GM18867 (cell line): ENCODE measurements at regions not wholly inside any gene's neighbourhood (a gene's known extent, or its start where the extent isn't known, plus 50 kb on each side); places are given as distances from the start of the nearest gene placed in this dataset.

Experiments
- ATAC-seq: cut with Tn5 transposase; IDR thresholded peaks from one replicate; pipeline ENCODE4 v1.9.1; 2021; ENCODE audit warnings: mild to moderate bottlenecking, moderate library complexity; ENCODE audit not compliant: unreplicated experiment

DNA sequence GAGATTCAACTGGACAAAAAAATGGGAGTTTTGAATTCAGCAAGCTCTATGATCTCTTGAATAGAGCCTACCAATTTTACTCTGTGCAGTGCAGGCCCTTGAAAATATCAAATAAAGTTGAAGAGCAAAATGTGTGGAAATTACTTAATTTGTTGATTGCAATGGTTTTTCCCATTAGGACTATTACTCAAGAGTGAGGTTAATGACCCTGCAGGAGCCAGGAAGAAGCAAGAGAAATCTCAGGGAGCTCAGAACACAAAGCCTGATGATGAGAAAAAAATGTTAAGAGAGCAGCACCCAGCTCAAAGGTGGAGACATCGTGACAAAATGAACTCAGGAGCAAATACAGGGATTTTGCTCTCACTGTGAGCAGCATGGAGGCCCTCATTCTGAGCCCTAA is 337.6 kb upstream of the TRIB2 start:
- no peak for ATAC-seq

GRCh38 chr2:12381543-12382325 is 335.0 kb upstream of the TRIB2 start:
- ATAC-seq = no peak

- ATAC-seq = no peak
Observed at GRCh38 chr2:12382366-12382765, 334.4 kb upstream of the TRIB2 start.

DNA sequence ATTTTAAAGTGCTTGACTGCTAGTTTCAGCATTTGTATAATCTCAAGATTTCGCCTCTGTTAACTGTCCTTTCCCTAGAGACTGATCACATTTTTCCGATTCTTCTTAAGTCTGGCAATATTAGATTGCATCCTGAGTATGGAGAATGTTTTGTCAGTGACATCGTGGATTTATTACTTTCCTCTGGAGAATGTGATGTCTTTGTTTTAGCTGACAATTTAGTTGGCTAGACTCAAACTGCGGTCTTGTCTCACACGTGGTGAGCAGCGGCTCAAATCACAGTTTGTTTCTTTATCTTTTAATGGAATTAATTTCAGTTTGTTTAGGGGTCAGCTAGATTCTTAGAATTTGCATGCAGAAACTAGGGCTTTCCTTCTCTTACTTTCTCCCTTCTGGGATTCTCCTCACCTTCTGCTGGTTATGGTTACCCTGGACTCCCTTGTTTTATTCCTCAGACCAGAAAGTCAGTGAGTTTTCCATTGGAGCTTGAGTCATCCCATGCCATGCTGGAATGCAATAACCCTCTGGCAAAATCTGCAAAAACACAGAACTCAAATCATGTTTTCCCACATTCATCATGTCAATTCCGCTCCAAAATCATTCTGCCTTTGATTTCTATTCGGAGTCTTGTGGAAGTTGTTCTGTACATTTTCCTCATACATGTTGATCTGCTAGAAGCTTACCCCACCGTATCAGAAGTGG is 327.2 kb upstream of the TRIB2 start:
- no peak for ATAC-seq

GRCh38 chr2:12391116-12391515 is 325.6 kb upstream of the TRIB2 start:
- no peak for ATAC-seq

DNA sequence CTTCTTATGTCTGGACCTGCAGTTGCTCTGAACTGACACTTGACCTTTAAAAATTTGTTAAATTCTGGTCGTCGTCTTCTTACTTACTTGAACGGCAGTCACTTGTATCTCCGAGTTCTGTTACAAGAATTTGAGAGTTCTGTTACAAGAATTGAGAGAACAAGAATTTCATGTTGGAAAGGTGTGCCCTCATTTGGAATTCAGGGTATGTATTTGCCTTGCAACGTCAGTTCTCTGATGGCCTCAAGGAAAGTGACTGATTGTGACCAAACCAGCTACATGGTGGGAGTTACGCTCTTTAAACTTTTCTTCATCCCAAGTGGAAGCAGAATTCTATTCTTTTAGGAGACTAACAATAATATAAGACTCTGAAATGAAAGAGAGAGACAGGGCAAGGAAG is 320.0 kb upstream of the TRIB2 start:
- ATAC-seq = no peak

DNA sequence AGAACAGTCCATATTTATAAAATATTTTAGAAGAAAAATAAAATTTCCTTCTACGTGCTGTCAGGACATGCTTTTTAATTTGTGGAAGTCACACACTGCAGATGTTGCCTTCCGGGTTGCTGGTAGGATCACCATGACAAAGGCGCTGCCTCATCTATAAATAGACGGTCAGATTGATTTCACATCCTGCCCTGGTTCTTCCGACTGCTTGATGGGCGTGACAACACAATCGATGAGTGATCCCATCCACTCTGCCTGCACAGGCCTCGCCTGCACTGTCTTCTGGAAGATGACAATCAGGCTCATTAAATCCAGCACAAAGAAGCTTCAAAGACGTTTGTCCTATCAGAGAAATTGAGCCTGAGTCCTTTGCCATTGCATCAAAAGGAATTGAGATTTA is 318.9 kb upstream of the TRIB2 start:
- ATAC-seq = peak; percentile 84

DNA sequence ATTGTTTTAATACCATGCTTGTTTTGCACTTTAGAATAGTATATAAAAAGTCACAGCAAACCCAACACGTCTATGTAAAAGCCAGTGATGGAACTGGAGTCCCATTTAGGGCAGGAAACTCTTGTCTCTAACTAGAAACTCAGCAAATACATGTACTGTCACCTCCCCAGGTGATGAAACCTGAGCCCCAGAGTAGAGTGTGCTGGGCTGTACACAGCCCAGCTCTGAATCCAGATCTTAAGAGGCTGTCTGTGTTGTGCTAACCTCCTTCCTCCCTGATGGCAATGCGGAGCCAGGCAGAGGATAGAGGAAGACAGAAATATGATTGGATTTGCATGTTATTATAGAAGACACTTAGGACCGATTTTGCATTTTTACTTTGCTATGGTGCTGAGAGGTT is 317.5 kb upstream of the TRIB2 start:
- no peak for ATAC-seq

GRCh38 chr2:12400543-12400942 is 316.2 kb upstream of the TRIB2 start:
- no peak for ATAC-seq

- no peak for ATAC-seq
Observed at GRCh38 chr2:12402440-12403139, 314.1 kb upstream of the TRIB2 start.

- ATAC-seq = no peak
Observed at GRCh38 chr2:12404497-12404896, 312.2 kb upstream of the TRIB2 start.

DNA sequence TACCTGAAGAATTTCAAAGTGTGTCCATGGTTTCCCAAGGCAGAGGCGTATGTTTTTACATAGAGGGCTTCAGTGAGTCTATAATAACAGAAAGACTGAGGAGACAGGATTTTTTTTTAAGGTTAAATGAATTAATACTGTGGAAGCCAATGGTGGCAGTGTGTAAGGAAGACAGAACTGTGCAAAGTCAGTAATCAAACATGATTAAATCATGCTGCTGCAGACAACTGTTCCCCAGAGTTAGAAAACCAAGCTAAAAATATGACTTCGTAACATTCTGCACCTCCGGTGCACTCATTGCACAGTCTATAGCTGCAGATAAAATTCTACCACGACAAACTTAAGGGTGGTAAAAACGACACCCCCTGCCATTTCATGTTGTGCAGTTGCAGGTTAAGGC is 309.6 kb upstream of the TRIB2 start:
- no peak for ATAC-seq

GRCh38 chr2:12412898-12413305 is 303.8 kb upstream of the TRIB2 start:
- peak; percentile 88 for ATAC-seq

GRCh38 chr2:12415536-12415935 is 301.2 kb upstream of the TRIB2 start:
- no peak for ATAC-seq

GRCh38 chr2:12416600-12416999 is 300.1 kb upstream of the TRIB2 start:
- ATAC-seq = peak; percentile 38

GRCh38 chr2:12417786-12418185 is 298.9 kb upstream of the TRIB2 start:
- ATAC-seq = no peak

DNA sequence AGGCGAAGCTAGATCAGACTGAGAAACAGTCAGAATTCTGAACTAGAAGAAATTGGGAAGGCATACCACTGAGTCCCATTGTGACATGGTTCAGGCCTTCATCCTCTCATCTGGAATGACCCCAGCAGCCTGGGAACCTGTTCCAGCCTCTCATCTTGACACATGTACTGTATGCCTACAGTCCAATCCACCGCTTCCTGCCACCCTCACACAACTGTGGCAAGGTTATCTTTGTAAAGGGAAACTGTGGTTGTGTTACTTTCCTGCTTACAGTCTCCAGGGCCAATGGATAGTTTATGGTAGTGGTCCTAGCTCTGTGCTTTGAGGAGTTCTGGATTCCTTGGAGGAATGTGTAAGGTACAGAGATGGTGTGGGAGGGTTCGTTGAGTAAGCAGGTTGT is 296.9 kb upstream of the TRIB2 start:
- no peak for ATAC-seq

DNA sequence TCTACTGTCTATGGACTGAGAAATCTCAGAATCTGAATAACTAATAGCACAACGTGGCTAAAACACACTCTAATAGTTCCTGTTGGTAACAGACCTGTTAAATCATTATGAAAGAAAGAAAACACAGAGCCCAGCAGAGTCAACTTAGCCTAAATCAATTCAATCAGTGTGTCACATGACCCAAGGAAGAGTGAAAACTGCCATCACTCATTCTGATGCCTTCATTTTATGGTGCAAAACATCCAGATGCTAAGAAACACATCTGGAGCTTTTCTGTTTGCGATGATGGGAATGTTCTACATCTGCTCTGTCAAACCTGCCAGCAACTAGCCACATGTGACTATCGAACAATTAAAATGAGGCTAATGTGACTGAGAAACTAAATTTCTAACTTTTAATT is 295.7 kb upstream of the TRIB2 start:
- no peak for ATAC-seq

GRCh38 chr2:12424219-12424618 is 292.5 kb upstream of the TRIB2 start:
- ATAC-seq = no peak

- ATAC-seq = no peak
Observed at GRCh38 chr2:12424809-12425208, 291.9 kb upstream of the TRIB2 start.

GRCh38 chr2:12428324-12428723 is 288.4 kb upstream of the TRIB2 start:
- no peak for ATAC-seq

GRCh38 chr2:12428786-12429185 is 287.9 kb upstream of the TRIB2 start:
- ATAC-seq = no peak
